GM18873 (cell line): ENCODE measurements at regions not wholly inside any gene's neighbourhood (a gene's known extent, or its start where the extent isn't known, plus 50 kb on each side); places are given as distances from the start of the nearest gene placed in this dataset.

Experiments used
- ATAC-seq: cut with Tn5 transposase; IDR thresholded peaks from one replicate; pipeline ENCODE4 v1.9.1; 2021; ENCODE audit warnings: mild to moderate bottlenecking, moderate library complexity, moderate number of reproducible peaks; ENCODE audit not compliant: unreplicated experiment, low FRiP score

DNA sequence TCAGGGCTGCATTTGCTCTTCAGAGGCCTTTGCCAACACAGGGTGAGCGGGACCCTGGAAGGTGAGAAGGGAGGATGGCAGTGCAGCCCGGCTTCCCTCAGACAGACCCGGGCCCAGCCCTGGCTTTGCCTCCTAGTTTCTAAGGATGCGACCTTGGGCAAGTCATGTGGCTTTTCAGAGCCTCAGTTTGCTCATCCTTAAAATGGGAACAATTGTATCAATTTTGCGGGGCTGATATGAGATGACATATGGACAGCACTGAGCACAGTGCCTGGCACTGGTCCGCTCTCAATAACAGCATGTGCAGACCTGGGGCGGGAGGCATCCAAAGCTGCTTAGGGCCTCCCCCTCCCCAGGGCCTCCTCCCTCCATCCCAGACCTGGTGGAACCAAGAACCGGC is 74.7 kb upstream of the THY1 start:
- no peak for ATAC-seq

DNA sequence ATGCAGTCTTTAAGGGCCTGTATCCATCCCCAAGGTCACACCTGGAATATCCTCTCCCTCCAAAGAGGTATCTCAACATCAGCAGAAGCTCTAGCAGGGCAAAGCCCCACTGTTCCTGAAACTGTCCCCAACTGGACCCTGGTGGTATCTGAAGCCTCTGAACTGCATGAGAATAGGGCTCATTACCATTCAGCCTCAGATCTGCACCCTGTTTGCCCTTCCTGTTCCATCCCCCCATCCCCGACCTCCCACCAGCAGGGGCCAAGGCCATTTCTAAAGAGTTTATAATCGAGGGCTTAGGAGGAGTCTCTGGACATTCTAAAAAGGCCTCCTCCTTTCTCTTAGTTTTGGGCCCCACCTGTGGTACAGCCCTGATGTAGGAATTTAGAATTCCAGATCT is 74.0 kb upstream of the THY1 start:
- ATAC-seq, result no peak

GRCh38 chr11:119496469-119496868 is 73.5 kb upstream of the THY1 start:
- no peak for ATAC-seq

GRCh38 chr11:119493712-119494111 is 70.7 kb upstream of the THY1 start:
- ATAC-seq, result no peak

GRCh38 chr11:119491753-119492510 is 69.0 kb upstream of the THY1 start:
- no peak for ATAC-seq

GRCh38 chr11:119490253-119491006 is 67.5 kb upstream of the THY1 start:
- no peak for ATAC-seq

- no peak for ATAC-seq
These were observed 66.1 kb upstream of the THY1 start for GRCh38 chr11:119489087-119489486.

- no peak for ATAC-seq
These were observed 65.5 kb upstream of the THY1 start for GRCh38 chr11:119488256-119488995.

DNA sequence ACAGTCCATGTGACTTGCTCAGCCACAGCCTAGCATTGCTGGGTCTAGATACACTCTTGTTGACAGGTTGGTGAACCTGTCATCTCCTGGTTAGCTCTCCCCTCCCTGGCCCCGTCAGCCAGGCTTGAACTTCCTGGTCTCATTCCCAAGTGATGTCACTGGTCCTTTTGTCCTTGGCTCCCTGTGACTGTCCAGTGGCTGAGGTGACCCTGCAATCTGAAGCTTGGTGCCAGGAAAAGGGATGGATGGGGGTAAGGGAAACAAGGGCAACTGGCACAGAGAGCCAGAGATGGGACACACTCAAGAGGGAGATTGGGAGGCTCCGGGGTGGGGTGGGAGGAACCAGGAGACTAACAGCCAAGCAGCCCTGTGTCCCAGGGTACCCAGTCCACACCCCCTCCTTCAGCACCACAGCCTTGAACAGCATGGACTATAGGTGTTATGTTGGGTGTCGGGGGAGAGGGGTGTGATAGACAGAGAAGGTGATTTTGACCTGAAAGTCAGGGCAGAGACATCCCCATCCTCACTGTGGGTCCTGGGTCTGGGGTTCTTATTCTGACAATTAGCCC is 63.8 kb upstream of the THY1 start:
- no peak for ATAC-seq

- ATAC-seq, result no peak
These were observed 63.0 kb upstream of the THY1 start for GRCh38 chr11:119486016-119486415.

GRCh38 chr11:119484741-119485605 is 62.0 kb upstream of the THY1 start:
- ATAC-seq, result no peak

GRCh38 chr11:119483881-119484371 is 61.0 kb upstream of the THY1 start:
- no peak for ATAC-seq

DNA sequence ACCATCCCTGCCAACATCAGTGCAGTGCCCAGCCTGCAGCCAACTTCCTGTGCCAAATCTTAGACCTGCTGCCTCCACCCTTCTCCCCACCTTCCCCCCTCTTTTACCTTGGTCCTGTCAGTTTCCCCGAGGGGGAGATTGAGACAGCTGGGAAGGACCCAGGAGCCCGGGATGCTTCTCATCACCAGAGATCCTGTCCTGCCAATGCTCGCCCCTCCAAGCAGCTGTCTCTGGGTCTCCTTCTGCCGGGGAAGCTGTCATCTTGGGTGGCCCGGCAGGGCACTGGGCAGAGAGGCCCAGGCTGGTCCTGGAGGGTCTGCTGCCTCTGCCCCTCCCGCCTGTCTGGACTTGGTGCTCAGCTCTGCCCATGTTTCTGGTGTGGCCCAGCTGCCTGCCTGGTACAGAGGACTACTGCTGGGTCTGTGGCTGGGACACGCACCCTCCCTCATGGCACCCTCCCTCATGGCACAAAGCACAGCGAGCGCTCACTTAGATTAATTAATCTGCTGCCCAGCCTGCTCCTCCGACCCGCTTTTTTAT is 60.4 kb upstream of the THY1 start:
- ATAC-seq, result no peak

GRCh38 chr11:119482521-119483011 is 59.6 kb upstream of the THY1 start:
- ATAC-seq, result no peak

DNA sequence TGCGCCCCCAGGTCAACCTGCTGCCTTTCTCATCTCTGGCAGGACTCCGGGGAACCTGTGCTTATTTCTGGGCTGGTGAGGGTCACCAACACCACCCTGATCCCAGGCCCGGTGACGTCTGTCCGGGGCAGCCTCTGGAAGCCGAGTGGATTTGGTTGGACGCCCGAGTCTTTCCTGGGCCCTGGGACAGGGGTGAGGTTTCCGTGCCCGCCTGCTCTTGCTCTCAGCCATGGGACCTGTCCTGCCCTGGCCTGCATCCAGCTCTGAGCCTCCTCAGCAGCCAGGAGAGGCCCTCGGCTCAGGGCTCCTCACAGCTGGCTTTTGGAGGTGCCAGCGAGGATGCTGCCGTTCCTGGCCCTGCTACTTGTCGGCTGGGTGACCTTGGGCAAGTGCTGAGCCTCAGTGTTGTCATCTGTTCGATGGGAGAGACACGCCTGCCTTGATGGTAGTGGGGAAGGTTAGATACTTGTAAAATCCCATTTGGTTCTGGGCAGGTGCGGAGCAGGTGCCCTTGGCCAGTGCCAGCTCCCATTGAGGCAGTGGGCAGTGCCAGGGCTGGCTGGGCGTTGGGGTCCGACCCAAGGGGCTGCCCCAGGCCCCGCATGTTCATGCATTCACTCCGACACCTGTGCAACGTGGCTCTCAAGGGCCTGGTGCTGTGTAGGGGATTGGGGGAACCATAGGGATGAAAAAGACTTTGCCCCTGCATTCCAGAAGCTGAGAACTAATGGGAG is 58.9 kb upstream of the THY1 start:
- peak; percentile 10 for ATAC-seq

GRCh38 chr11:119481021-119481666 is 58.2 kb upstream of the THY1 start:
- peak; percentile 59 for ATAC-seq

DNA sequence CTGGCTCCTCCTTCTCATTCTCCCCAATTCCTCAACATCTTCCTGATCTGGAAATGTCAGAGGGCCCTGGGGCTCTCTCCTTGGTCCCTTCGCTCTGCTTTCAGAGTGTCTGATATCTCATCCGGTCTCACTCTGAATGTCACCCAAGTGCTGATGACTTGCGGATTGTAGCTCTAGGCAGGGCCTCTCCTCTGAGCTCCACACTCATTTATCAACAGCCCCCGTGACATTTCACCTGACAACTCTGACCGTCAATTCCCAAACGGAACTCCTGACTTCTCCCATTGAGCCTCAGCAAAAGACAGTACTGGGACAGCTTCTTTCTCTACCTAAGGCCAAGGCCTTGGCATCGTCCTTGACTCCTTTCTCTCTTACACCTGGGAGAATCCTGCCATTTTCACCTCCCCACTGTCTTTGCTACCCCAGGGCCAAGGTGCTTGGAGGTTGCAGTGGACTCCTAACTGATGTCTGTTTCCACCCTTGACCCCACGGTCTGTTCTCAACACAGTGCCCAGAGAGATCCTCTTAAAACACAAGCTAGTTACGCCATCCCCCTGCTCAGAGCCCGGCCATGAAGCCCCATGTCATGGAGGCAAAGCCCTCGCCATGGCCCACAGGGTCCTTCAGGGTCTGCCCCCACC is 57.5 kb upstream of the THY1 start:
- no peak for ATAC-seq
